Ovary (tissue), 7 donors: ENCODE measurements at regions not wholly inside any gene's neighbourhood (a gene's known extent, or its start where the extent isn't known, plus 50 kb on each side); places are given as distances from the start of the nearest gene placed in this dataset.

Experiments
- DNase-seq, 5 donors: peaks; one replicate each; pipeline ENCODE4 v3.0.0-alpha.2; 2019 to 2020
- H3K27ac ChIP-seq, 2 donors: fragments of 200-600 bp; one replicate each; pipeline versions ENCODE4 v1.5.1 to v1.8.0; 2019 to 2022
- H3K27me3 ChIP-seq: fragments of 200-600 bp; one replicate; pipeline ENCODE4 v1.8.0; 2022
- H3K36me3 ChIP-seq: fragments of 200-600 bp; sonication (generic); one replicate; pipeline ENCODE4 v1.5.1; 2019
- H3K4me1 ChIP-seq: one replicate; pipeline ENCODE4 v1.8.1; 2013; ENCODE audit warnings: mild to moderate bottlenecking, moderate library complexity; ENCODE audit not compliant: insufficient read depth
- H3K4me3 ChIP-seq: fragments of 200-600 bp; sonication (generic); one replicate; pipeline ENCODE4 v1.5.1; 2017
- H3K9me3 ChIP-seq, 2 donors: fragments of 200-600 bp in 1 of 2; sonication (generic) in 1 of 2; one replicate each; pipeline versions ENCODE4 v1.5.1 to v1.8.1; 2013 to 2019; ENCODE audit warnings: mild to moderate bottlenecking in 1 of 2, moderate library complexity in 1 of 2
- EP300 ChIP-seq: sonication (generic); formaldehyde crosslinking; IDR thresholded peaks from one replicate; pipeline ENCODE4 v1.6.1; 2017; ENCODE audit warnings: antibody characterized with exemption
- POLR2A ChIP-seq: fragments of 450-650 bp; IDR thresholded peaks from one replicate; pipeline ENCODE4 v1.6.1; 2017; ENCODE audit warnings: antibody characterized with exemption, mild to moderate bottlenecking, moderate library complexity
- WGBS, 3 donors: extraction: QIAGEN DNeasy Blood & Tissue Kit in 1 of 3; methylation state at CpG; one replicate each; pipeline versions ENCODE4 v1.1.5 to v1.1.7; 2013 to 2017; 5-methylcytosine and 5-hydroxymethylcytosine counted together
- intact Hi-C, 4 donors: fragments of 100-400 bp; cut with DNase I; formaldehyde crosslinking; loops; one replicate each; pipeline versions ENCODE4 v1.11.0 to v1.15.1; 2022 to 2023
- TF ChIP-seq, protein P1 (sequence below), 3 donors: fragments of 450-650 bp in 2 of 3; fragments of 200-600 bp in 1 of 3; IDR thresholded peaks; one replicate each; pipeline versions ENCODE4 v1.5.1 to v1.8.0; 2016 to 2022; ENCODE audit warnings: antibody characterized with exemption in 3 of 3, mild to moderate bottlenecking in 1 of 3
- donor health status: DM: no; HTN: no; CAD: no; lungs with moderate emphysema.
- donor health status: DM: no; HTN: no; CAD: no.
- donor health status: Bipolar disorder and iron deficiency.
- donor health status: DM: no; HTN: no; CAD: no.
- donor health status: DM: yes; HTN: yes; CAD: no.

DNA sequence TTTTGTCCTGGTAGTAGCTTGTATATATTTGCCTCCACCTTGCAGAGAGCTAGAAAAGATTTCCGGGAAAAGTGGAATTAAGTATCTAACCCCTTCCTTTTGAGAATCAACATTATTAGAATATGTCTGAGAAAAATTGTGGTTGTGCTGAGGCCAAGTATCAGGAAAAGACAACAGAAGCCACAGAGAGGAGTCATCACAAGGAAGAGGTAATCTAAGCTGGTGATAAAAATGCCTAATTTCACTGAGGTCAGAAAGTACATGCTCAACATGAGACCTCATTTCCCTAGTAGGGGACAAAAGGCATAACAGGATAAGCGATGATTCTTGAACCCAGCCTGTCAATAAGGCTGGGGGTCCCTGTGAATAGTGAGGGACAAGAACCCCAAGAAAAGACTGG, 97.0 kb upstream of the PDE1C start:
- TF ChIP-seq POLR2A (no peak), EP300 (no peak)
- H3K27ac ChIP-seq: no peak overlapping the region
- intact Hi-C loops: no loop called here
- DNase-seq: no peak
- H3K4me3 ChIP-seq: no peak overlapping the region
- H3K27me3 ChIP-seq: no peaks in the 10 kb centered on the region
- H3K36me3 ChIP-seq: no peaks in the 10 kb centered on the region
- no peaks in the 10 kb centered on the region for H3K9me3 ChIP-seq
- WGBS, 3 donors: 86 to 91% (median 88%) methylated on average over 2 of the region's 2 CpGs
- no peaks in the 10 kb centered on the region for H3K4me1 ChIP-seq

DNA sequence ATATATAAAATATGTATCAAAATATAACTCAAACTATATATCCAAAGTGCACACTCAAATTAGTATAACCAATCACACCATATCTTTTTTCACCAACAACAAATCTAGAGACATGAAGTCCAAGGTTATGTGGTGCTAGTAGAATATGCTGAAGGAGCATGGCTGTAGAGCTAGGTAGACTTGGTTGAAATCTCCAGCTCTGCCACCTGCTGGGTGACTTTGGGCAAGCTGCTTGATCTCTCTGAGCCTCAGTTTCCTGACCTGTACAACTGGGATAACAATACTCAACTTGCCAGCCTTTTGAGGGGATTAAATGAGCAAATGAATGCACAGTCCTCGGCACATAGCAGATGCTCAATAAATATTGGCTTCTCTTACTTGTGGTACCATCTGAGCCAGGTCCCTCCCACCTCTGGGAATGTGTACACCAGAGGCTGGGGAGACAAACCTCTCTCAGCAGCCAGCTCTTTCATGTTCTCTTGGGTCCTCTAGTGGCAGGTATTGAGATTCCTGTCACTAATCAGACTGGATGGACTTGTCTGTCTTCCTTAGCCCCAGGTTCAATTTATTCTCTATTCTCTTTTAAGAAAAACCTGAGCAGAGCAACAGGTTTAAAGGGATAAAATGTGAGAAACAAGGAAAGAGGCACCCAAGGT, 94.3 kb upstream of the PDE1C start:
- no peak for DNase-seq
- intact Hi-C loops: no loop called here
- H3K27ac ChIP-seq: no peak overlapping the region
- H3K27me3 ChIP-seq: no peaks in the 10 kb centered on the region
- TF ChIP-seq POLR2A (no peak), EP300 (no peak)
- TF ChIP-seq, protein P1, sequence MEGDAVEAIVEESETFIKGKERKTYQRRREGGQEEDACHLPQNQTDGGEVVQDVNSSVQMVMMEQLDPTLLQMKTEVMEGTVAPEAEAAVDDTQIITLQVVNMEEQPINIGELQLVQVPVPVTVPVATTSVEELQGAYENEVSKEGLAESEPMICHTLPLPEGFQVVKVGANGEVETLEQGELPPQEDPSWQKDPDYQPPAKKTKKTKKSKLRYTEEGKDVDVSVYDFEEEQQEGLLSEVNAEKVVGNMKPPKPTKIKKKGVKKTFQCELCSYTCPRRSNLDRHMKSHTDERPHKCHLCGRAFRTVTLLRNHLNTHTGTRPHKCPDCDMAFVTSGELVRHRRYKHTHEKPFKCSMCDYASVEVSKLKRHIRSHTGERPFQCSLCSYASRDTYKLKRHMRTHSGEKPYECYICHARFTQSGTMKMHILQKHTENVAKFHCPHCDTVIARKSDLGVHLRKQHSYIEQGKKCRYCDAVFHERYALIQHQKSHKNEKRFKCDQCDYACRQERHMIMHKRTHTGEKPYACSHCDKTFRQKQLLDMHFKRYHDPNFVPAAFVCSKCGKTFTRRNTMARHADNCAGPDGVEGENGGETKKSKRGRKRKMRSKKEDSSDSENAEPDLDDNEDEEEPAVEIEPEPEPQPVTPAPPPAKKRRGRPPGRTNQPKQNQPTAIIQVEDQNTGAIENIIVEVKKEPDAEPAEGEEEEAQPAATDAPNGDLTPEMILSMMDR (IDR thresholded peaks at IDR 0.05): no peak
- H3K4me1 ChIP-seq: no peaks in the 10 kb centered on the region
- 60 to 85% (median 79%) methylated on average over 1 of the region's 1 CpG for WGBS, 3 donors
- no peak overlapping the region for H3K4me3 ChIP-seq
- H3K9me3 ChIP-seq: no peaks in the 10 kb centered on the region
- H3K36me3 ChIP-seq: no peaks in the 10 kb centered on the region

DNA sequence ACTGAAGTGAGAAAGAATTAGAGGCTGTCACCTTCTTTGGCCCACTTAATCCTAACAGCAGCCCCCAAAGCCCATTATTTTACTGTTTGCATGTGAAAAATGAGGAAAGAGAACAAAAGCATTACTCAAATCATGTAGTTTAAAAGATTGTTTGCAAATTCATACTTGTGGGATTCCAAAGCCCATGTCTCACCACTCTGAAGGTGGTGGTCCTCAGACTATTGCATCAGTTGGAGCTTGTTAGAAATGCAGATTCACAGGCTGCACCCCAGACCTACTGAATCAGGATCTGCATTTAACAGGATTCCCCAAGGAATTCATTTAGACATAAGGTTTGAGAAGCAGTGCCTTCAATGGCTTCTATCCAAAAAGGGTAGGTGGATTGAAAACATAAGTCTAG, 93.7 kb upstream of the PDE1C start:
- H3K4me3 ChIP-seq: no peak overlapping the region
- TF ChIP-seq, protein P1 (IDR thresholded peaks at IDR 0.05): no peak
- TF ChIP-seq POLR2A (no peak), EP300 (no peak)
- no peaks in the 10 kb centered on the region for H3K27me3 ChIP-seq
- intact Hi-C loops: no loop called here
- no peaks in the 10 kb centered on the region for H3K4me1 ChIP-seq
- H3K9me3 ChIP-seq: no peaks in the 10 kb centered on the region
- no peak overlapping the region for H3K27ac ChIP-seq
- DNase-seq: no peak
- no peaks in the 10 kb centered on the region for H3K36me3 ChIP-seq

DNA sequence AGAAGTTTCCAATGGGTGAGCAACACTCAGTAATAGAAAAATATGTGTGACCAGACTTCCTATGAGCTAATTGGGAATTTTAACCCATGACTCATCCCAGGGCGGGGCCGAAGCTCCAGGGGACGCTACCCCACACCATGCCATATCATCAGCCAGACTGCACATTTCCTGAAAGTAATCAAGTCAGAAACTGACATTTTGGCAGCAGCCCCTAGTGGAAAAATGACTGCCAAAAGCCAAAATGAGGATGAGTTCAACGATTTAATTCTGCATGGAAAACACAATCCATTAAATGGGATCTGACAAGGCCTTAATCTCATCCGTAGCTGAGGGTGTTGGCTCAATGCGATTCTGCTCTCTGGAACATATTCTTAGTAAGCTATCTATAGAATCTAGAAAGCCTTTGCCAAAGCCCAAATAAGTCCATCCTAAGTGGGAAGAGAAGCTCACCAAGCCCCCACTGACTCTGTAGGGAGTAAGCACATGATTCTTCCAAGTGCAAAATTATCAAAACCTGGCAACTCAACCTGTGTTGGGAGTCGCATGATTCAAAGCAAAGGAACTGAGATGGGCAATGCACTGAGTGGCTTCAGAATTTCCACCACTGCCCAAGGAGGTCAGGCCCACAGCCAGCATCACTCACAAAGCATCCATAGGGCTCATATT, 93.1 kb upstream of the PDE1C start:
- TF ChIP-seq EP300 (no peak), POLR2A (no peak)
- TF ChIP-seq, protein P1 (IDR thresholded peaks at IDR 0.05): no peak
- no peaks in the 10 kb centered on the region for H3K27me3 ChIP-seq
- DNase-seq: peak in 3 of 5 donors; percentile 19 to 39 (median 30)
- H3K4me3 ChIP-seq: no peak overlapping the region
- no peaks in the 10 kb centered on the region for H3K9me3 ChIP-seq
- no peaks in the 10 kb centered on the region for H3K36me3 ChIP-seq
- H3K4me1 ChIP-seq: no peaks in the 10 kb centered on the region
- intact Hi-C loops: no loop called here
- WGBS, 3 donors: 61 to 68% (median 66%) methylated on average over 7 of the region's 7 CpGs
- no peak overlapping the region for H3K27ac ChIP-seq

DNA sequence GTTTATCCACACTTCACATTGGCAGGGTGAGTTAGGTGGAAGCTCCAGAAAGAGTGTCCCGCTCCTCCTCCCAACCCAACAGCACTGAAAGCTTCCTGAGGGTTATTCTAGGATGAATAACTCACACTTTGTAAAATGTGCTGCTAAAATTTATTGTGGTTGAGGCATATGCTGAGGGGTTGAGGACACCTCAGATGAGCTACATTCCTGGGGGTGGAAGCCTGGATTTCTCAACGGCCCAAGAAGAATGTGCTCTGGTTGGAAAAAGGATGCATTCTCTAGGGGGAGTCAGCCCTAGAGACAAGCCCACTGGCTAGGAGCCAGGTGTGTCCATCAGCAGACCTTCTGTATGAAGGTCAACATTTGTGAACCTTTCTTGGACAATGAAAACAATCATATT, 91.5 kb upstream of the PDE1C start:
- Histone ChIP-seq H3K4me3 (no peak overlapping the region), H3K9me3 (no peaks in the 10 kb centered on the region), H3K36me3 (no peaks in the 10 kb centered on the region), H3K4me1 (no peaks in the 10 kb centered on the region), H3K27me3 (no peaks in the 10 kb centered on the region), H3K27ac (no peak overlapping the region)
- DNase-seq: no peak
- WGBS, 3 donors: 38 to 45% (median 42%) methylated on average over 2 of the region's 2 CpGs
- TF ChIP-seq POLR2A: no peak
- TF ChIP-seq, protein P1 (IDR thresholded peaks at IDR 0.05): no peak
- TF ChIP-seq EP300: no peak
- intact Hi-C loops: no loop called here
